ENCODE measurements at regions not wholly inside any gene's neighbourhood (a gene's known extent, or its start where the extent isn't known, plus 50 kb on each side); places are given as distances from the start of the nearest gene placed in this dataset.

DNA sequence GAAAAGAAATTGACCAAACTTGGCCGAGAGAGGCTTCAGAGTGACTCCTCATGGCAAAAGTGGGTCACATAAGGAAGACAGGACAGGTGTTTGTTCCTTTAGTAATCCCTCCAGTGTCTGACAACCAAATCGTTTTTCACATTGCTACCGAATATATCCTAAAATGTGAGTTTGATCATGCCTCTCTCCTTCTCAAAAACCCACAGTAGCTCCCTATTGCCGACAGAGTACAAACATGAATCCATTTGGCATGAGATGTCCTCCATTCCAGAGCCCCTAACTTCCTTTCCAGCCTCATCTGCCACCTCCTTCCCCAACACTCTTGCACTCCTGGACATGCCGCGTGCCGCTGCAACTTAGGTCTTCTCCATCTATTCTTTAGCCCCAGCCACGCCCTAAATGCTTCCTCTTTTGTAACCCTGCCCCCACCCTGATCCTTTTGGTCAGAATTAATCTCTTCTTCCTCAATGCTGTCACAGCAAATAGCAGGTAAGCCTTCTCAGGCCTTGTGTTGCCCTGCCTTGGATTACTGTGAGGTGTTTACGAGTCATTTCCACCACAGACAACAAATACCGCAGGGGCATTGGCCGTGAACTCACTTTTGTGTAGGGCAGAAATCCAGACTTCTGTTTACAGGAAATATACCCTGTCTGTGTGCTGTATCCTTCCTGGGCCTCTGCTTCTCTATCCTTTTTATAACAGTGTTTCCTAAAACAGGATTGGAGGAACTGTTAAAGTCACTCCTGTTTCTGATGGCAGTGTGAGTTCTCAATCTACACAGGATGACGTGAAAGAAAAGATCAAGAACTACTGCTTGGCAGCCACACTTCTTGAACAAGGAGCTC lies 66.0 kb upstream of the FTH1 start:
- Histone ChIP-seq H3K9me3 (replicated peaks; ENCODE audit: control insufficient read depth, insufficient read depth, low read length) (no peaks in the 10 kb centered on the region; the same call in 2 of the 3 replicates), H3K4me3 (no peak overlapping the region), H2AFZ (ENCODE audit: control insufficient read depth, low read depth, low read length) (no peak overlapping the region), H3K79me2 (ENCODE audit: control insufficient read depth, insufficient read depth, low read length) (no peaks in the 10 kb centered on the region), H3K9ac (ENCODE audit: control insufficient read depth, insufficient read depth, low read length) (no peak overlapping the region), H3K4me2 (ENCODE audit: control insufficient read depth, insufficient read depth) (no peak overlapping the region), H4K20me1 (ENCODE audit: control insufficient read depth, insufficient read depth) (no peaks in the 10 kb centered on the region), H3K27me3 (replicated peaks in 1 of 2; ENCODE audit: control insufficient read depth in 2 of 2, insufficient read depth in 2 of 2, low read length in 1 of 2) (no peaks in the 10 kb centered on the region), H3K36me3 (ENCODE audit: control insufficient read depth in 2 of 2, insufficient read depth in 2 of 2, low read length in 1 of 2) (no peaks in the 10 kb centered on the region), H3K27ac (ENCODE audit: control insufficient read depth, insufficient read depth) (no peak overlapping the region), H3K4me1 (ENCODE audit: control insufficient read depth, insufficient read depth, low read length) (no peaks in the 10 kb centered on the region)
- CTCF ChIA-PET, result interaction anchor here (1.0 kb wide), 1 partner anchor 75 kb away, joined by 3 read pairs; no protein-coding TSS in a partner anchor
- SMC1A ChIA-PET (ENCODE audit: uncharacterized antibody, unreplicated experiment), result no interaction called here
- 59% methylated on average over 12 of the region's 12 CpGs for WGBS (ENCODE audit: insufficient coverage, insufficient replicate concordance, low lambda C conversion rate, missing lambda C conversion rate)
- no peak for DNase-seq (ENCODE audit: low read depth, low spot score)
- TF ChIP-seq NR2F1 (conservative IDR thresholded peaks at IDR 0.05) (no peak), ATF7 (IDR thresholded peaks at IDR 0.05; ENCODE audit: low read depth) (no peak), ZBED1 (IDR thresholded peaks at IDR 0.05; ENCODE audit: borderline replicate concordance) (no peak), JUNB (IDR thresholded peaks at IDR 0.05) (no peak), ESRRA (IDR thresholded peaks at IDR 0.05; ENCODE audit: low read length) (no peak), SUPT20H (IDR thresholded peaks at IDR 0.05; ENCODE audit: borderline replicate concordance, control insufficient read depth, low read depth, low read length) (no peak), YY1 (IDR thresholded peaks at IDR 0.05; ENCODE audit: low read depth, low read length) (no peak), PML (IDR thresholded peaks at IDR 0.05; ENCODE audit: low read length) (no peak), KLF5 (IDR thresholded peaks at IDR 0.05; ENCODE audit: partially characterized antibody) (no peak), EGR1 (IDR thresholded peaks at IDR 0.05; ENCODE audit: borderline replicate concordance in 1 of 2, low read depth in 2 of 2, low read length in 2 of 2) (no peak), ASH2L (IDR thresholded peaks at IDR 0.05; ENCODE audit: borderline replicate concordance, low read depth) (no peak), BHLHE40 (IDR thresholded peaks at IDR 0.05; ENCODE audit: borderline replicate concordance in 1 of 2, low read depth in 2 of 2, low read length in 1 of 2) (no peak), MYB (IDR thresholded peaks at IDR 0.05; ENCODE audit: borderline replicate concordance, low read depth, low read length) (no peak), POLR2AphosphoS5 (IDR thresholded peaks at IDR 0.05; ENCODE audit: low read length) (no peak), BRCA1 (IDR thresholded peaks at IDR 0.05; ENCODE audit: low read depth, low read length) (no peak)
- TF ChIP-seq, protein P1, sequence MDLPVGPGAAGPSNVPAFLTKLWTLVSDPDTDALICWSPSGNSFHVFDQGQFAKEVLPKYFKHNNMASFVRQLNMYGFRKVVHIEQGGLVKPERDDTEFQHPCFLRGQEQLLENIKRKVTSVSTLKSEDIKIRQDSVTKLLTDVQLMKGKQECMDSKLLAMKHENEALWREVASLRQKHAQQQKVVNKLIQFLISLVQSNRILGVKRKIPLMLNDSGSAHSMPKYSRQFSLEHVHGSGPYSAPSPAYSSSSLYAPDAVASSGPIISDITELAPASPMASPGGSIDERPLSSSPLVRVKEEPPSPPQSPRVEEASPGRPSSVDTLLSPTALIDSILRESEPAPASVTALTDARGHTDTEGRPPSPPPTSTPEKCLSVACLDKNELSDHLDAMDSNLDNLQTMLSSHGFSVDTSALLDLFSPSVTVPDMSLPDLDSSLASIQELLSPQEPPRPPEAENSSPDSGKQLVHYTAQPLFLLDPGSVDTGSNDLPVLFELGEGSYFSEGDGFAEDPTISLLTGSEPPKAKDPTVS (IDR thresholded peaks at IDR 0.05; ENCODE audit: low read depth, low read length), result no peak
- TF ChIP-seq, protein P2, sequence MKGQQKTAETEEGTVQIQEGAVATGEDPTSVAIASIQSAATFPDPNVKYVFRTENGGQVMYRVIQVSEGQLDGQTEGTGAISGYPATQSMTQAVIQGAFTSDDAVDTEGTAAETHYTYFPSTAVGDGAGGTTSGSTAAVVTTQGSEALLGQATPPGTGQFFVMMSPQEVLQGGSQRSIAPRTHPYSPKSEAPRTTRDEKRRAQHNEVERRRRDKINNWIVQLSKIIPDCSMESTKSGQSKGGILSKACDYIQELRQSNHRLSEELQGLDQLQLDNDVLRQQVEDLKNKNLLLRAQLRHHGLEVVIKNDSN (IDR thresholded peaks at IDR 0.05; ENCODE audit: borderline replicate concordance, extremely low read length, insufficient read depth, low read depth, low read length), result no peak
- TF ChIP-seq, protein P3, sequence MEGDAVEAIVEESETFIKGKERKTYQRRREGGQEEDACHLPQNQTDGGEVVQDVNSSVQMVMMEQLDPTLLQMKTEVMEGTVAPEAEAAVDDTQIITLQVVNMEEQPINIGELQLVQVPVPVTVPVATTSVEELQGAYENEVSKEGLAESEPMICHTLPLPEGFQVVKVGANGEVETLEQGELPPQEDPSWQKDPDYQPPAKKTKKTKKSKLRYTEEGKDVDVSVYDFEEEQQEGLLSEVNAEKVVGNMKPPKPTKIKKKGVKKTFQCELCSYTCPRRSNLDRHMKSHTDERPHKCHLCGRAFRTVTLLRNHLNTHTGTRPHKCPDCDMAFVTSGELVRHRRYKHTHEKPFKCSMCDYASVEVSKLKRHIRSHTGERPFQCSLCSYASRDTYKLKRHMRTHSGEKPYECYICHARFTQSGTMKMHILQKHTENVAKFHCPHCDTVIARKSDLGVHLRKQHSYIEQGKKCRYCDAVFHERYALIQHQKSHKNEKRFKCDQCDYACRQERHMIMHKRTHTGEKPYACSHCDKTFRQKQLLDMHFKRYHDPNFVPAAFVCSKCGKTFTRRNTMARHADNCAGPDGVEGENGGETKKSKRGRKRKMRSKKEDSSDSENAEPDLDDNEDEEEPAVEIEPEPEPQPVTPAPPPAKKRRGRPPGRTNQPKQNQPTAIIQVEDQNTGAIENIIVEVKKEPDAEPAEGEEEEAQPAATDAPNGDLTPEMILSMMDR (IDR thresholded peaks at IDR 0.05 in 2 of 3, conservative IDR thresholded peaks at IDR 0.05 in 1 of 3; ENCODE audit: control insufficient read depth in 2 of 3, extremely low read depth in 1 of 3, insufficient read depth in 1 of 3, low read depth in 3 of 3, low read length in 3 of 3), result no peak
- intact Hi-C loops (cut with micrococcal nuclease; ENCODE audit: unreplicated experiment), result no loop called here
- FAIRE-seq, result no peak
- ATAC-seq, result no peak
- RAD21 ChIA-PET (ENCODE audit: unreplicated experiment), result no interaction called here
- POLR2A ChIA-PET, result no interaction called here
- no TSS peak for BruUV-seq (replicated peaks)
- in situ Hi-C loops (cut with MboI), result no loop called here
